Epithelial cell of prostate (primary cell): ENCODE measurements at regions not wholly inside any gene's neighbourhood (a gene's known extent, or its start where the extent isn't known, plus 50 kb on each side); places are given as distances from the start of the nearest gene placed in this dataset.
"Not testable (repeated sequence)": the region's sequence is repeated elsewhere in the genome, so short reads cannot be mapped to it uniquely, and the experiment has no call there.

Source experiments
- DNase-seq: peaks from one replicate; pipeline ENCODE4 v3.0.0-alpha.2; 2011; ENCODE audit warnings: low read depth, low spot score
- H3K27ac ChIP-seq: fragments of 450-650 bp; 2 replicates; pipeline ENCODE4 v1.5.1; 2017; ENCODE audit warnings: mild to moderate bottlenecking

DNA sequence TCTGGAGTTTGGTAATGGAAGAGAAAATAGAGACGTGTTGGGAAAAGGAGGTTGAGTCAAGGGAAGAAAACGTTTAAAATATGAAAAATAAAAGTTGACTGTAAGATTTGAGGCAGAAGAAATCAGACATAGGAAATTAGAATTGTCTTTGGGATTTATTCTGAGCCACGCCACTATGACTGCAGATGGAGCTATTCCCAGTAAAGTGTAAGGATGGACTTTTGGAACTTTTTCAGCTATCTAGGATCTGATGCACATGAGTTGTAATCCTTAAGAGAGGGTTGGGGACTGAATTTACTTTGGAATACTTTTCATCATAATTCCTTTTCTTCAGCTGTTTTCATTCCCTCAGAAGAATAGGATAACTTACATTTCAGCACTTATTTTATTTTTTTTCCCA, 336.7 kb downstream of the FAM170A start:
- H3K27ac ChIP-seq = no peak overlapping the region
- no peak for DNase-seq

DNA sequence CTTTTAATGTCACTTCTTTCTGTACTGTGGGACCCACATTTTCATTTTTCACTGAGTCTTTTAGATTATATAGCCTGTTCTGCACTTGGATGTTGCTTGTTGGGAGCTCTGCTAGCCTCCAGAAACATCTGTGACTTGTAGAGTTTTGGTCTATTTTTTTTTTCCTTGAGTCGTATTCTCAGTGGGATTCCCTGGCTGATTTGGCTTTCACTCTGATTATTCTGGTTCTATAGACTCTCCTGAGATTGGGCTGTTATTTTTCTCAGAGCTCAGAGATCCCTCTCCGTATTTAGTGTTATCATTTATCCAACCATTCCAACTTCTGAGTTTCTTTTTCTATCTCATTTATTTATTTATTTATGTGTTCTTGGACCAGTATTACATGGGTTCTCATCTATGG, 339.3 kb downstream of the FAM170A start:
- no peak overlapping the region for H3K27ac ChIP-seq

DNA sequence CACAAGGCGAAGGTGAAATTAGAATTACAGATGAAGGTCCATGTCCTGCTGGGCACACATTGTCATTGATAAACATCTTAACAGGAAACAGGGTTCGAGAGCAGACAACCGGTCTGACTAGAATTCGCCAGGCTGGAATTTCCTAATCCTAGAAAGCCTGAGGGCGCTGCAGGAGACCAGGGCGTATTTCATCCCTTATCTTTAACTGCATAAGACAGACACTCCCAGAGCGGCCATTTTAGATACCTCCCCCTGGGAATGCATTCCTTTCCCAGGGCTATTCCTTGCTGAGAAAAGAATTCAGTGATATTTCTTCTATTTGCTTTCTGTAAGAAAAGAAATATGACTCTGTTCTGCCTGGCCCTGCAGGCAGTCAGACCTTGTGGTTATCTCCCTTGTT, 357.7 kb downstream of the FAM170A start:
- H3K27ac ChIP-seq = not testable (repeated sequence)

More for the DNA sequence above, 339.3 kb downstream of the FAM170A start:
- DNase-seq = no peak

DNA sequence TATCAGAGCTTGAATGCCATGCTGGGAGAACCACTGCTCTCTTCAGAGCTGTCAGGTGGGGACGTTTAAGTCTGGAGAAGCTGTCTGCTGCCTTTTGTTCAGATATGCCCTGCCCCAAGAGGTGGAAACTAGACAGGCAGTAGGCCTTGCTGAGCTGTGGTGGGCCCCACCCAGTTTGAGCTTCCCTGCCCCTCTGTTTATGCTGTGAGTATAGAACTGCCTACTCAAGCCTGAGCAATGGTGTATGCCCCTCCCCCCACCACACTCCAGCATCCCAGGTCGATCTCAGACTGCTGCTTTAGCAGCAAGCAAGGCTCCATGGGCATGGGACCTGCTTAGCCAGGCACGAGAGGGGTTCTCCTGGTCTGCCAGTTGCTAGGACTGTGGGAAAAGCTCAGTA, 362.3 kb downstream of the FAM170A start:
- no peak overlapping the region for H3K27ac ChIP-seq
- no peak for DNase-seq

More for the DNA sequence above, 357.7 kb downstream of the FAM170A start:
- not testable (repeated sequence) for DNase-seq

DNA sequence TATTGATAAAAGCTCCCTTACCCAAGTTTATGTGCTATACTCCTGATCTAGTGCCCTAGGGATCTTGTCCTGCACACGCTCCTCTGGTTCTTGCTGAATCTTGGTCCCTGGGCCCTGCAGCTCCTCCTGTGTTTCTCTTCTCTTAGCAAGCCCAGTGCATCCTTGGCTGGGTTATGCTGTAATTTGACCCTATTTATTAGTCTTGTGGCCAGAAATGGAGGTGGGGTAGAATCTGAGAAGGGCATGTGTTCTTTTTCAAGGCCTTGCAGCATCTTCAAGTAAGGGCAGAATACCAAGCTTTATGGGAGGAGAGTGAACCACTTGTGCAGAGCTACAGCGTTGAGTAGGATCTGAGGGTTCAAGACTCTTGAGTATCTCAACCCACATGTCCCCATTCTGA, 366.8 kb downstream of the FAM170A start:
- no peak overlapping the region for H3K27ac ChIP-seq
- DNase-seq = no peak

DNA sequence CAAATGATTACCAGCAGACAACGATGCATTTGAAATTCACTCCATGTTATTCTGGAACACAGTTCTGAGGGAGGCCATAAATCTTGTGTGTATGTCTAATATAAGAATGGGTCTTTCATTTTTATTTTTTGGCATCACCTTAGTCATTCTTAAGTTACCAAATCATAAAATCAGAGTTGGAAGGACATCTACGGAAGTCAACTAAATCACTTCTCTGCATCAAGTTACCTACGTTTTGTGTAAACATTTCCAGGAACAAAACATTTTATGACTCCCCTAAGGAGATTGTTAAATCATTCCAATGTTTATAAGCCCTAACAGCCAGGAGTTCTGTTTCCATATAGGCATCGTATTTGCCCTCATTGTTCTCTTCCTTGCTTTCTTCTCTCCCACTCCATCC, 378.2 kb downstream of the FAM170A start:
- peak; percentile 2 for DNase-seq
- no peak overlapping the region for H3K27ac ChIP-seq

DNA sequence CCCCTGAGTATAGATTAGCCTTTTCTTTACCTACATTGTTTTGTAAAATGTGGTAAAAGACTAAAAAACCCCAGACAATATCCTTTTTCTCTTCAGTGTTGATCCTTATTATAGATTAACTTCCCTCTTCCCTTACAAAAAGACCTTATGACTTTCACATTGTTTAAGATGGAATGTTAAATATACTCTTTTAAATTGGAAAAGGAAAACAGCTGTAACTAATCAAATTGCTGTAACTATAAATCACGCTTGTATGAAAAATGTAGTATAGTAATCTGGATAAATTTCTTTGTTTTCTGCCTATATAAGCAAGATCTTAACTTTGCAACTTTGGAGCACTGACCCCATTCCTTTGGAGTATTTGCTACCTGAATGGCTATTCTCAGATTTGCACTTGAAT, 383.1 kb downstream of the FAM170A start:
- no peak overlapping the region for H3K27ac ChIP-seq
- DNase-seq = no peak

DNA sequence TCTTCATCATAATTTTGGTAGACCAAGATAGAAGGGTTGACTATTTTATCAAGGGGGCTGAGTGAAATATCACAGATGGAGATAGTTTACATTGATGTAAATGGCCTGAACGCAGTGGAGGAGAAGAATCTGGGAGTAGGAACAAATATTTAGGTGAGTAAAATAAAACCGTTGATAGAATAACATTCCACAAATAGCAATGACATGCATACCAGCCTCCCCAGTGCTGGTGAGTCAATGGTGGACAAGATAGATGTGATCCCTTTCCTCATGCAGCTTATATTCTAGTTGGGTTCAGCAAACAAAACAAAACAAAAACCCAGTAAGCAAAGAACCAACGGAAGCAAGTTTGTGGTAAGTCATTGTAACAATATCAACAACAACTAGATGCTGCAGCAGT, 385.2 kb downstream of the FAM170A start:
- H3K27ac ChIP-seq = no peak overlapping the region
- no peak for DNase-seq

DNA sequence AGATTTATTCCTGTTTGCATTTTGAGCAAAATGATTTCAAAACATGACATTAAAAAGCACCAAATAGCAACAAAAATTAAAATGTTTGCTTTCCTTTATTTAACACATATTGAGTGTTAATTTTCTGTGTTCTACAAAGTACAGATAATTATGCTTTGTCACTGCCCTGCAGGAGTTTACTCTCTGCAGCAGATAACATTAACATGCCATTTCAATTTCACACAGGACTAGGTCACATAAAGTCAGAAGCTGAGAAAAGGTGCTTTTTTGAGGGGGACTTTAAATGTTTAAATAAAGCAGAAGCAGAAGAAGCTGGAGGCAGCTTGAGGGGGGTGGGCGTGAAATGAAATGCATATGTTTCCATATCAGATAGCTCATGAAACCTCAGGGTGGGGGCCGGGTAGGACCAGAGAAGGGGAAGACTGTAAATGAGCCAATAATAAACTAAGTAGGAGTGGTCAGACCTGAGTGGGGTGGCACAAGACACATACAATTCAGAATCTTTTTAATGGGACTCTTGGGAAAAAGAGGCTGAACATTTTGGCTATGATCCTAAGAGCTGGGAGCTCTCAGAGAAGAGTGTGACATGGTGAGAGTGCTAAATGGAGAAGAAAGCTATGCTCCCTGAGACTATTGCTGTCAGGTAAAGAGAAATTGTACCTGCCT, 387.5 kb downstream of the FAM170A start:
- H3K27ac ChIP-seq = no peak overlapping the region
- DNase-seq = no peak

DNA sequence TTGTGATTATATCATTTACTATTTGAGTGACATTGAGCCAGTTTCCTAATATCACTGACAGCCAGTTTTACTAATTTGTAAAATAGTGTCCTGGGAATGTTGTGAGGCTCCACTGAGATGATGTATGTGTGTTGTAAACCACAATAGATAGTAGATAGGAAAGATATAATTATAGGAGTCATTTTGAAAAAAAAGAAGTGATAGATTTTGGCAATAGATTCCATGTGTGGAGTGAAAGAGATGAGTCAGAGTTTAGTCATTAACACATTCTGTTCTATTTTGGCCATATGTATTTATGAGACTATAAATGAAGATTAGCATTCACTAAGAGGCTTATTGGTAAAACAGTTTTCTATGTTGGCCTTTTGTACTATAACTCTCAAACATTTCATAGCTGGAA, 388.2 kb downstream of the FAM170A start:
- no peak for DNase-seq
- H3K27ac ChIP-seq = no peak overlapping the region

DNA sequence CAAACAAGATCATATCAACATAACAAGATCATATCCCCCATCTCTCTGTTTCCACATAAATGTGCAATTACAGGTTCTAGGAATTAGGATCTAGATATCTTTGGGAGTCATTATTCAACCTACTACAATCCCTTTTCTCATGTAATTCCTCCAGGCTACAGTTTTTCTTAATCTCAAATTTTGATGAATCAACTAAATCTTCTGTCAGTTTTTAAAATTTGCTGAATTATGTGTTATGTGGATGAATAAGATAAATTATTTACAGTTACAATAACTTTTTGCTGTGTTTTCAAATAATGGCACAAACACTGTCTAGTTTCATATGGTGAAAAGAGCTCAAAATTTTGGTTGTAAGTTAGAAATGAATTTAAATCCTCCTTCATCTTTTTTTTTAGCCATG, 405.8 kb downstream of the FAM170A start:
- no peak for DNase-seq

DNA sequence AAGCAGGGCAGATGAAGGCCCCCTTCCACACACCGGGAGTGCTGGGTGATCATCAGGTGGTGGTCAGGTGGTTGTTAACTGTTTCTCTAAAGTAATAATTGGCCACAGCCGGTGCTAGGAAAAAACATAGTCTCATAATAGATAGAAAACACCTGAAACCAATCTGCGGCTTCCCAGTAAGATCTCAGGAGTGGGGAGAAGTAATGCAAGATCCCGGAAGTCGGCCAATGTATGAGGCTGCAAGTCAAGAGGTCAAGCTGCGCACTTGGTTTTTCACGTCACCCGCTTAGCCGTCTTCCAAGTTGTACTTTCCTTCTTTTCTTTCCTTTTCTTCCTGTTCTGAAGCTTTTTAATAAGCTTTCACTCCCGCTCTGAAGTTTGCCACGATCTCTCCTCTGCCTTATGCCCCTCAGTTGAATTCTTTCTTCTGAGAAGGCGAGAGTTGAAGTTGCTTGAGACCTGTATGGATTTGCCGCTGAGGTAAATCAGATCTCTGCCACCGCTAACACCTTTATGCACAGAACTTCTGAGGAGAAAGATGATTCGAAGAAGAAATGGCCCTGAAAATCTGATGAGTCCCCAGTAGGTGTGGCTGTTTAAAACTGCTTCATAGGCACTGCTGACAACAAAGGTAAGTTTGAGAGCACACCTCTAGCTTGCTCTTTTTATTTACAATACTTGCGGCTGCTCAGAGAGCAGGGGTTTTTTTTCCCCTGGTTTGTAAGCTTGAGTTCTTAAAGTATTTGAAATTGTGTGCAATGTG, 406.6 kb downstream of the FAM170A start:
- H3K27ac ChIP-seq = no peak overlapping the region
- DNase-seq = no peak

More for the DNA sequence above, 405.8 kb downstream of the FAM170A start:
- no peak overlapping the region for H3K27ac ChIP-seq

DNA sequence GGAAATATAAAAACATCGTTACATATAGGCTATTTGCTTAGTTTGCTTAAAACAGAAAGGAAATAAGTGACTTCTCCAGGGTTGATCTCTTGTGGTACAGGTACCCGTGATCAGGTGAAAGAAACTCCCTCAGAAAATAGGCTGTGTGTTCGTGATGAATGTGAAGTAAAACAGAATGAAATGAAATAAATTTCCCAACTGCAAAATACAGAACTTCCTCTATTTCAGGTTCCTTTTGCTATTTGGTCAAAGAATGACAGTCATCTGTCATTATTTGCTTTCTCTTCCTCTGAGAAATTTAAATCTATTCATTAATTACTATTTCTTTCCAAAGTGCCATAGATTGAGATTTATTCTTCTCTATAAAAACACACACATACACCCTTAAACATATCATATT, 408.1 kb downstream of the FAM170A start:
- no peak for DNase-seq
- no peak overlapping the region for H3K27ac ChIP-seq

DNA sequence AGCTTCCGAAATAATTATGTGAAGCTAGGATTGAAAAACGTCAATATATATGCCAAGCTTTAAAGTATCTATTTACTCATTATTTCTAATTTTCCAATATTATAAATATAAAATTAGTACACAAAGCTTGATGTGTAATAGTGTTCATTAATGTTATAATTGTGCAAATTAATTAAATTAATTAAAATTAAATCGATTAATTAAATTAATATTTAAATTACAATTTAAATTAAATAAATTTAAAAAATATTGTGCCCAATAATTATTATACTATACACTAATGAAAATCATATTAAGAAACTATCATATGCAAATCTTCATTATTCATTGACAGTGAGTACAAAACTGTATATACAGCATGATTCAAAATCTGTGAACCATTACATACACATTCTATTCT, 409.8 kb downstream of the FAM170A start:
- DNase-seq = no peak
- H3K27ac ChIP-seq = no peak overlapping the region

DNA sequence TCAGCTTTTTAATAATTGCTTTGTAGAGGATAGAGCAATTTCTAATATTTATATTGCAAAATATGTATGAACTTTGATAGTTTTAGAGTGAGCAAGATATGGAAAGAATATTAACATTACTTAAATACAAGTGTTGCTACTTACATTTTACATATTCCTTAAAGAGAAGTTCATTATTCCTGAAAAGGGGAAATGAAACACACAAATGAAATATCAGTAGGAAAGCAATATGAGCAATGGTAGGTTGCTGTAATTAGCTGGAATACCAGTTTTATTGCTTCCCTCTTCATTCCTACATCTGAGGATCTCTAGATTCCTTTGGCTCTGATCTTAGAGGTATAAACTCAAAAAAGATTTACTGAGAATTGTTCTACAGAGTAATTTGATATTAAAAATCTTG, 414.1 kb downstream of the FAM170A start:
- DNase-seq = no peak

DNA sequence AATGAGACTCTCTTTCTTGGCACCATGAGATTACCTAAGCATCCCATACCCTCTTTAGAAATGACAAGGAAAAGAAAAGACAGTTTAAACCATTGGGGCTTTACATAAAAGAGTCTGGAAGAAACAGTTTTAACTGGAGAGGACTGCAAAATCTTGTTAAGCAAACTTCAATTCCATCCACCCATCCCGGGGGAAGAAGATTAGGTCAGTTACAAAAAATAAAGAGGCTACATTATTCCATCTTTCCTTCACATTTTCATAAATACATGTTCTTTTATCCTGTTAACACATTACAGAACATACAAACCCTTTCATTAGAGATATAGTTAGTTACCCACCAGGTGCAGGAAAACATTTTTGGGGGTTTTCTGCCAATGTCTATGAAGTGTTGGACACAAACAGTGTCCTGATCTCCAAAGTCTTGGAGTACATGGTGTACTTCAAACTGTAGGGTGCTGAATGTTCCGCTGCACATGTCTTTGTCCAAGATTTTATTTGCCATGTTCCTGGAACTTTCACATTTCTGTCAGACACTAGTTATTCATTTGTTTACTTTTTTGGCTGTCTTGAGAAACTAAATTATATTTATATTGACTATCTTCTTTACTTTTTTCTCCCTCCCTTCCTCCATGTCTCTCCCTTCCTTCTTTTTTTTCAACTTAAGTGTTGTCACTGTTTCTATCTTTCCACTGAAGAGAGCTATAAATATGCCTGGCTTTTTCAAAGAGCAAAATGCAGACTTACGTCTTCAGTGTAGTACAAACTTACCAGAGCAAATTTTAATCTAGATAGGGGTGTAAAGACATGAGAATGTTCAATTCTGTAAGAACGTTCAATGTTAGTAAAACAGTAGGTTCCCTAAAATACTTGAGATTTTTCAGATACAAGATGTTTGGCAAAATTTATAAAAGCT, 410.9 kb upstream of the PRR16 start:
- no peak for DNase-seq
- H3K27ac ChIP-seq = no peak overlapping the region

More for the DNA sequence above, 414.1 kb downstream of the FAM170A start:
- no peak overlapping the region for H3K27ac ChIP-seq

DNA sequence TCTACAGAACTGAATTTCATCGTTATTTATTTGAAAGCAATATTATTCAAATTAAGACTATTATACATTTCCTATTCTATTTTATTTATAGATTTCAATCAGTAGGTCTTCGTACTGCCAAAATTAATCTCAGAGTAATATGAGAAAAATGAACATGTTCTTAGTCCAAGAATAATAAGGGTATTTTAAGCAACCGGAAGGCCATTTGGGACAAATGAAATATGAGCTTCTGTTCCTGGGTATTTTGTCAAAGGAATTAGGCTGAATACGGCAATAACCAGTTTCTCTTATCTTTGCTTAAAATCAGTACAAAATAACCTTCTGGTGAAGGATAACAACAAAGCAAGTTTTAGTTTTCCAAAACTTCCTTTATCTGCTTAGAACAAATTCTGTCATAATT, 410.3 kb upstream of the PRR16 start:
- no peak for DNase-seq
- no peak overlapping the region for H3K27ac ChIP-seq

DNA sequence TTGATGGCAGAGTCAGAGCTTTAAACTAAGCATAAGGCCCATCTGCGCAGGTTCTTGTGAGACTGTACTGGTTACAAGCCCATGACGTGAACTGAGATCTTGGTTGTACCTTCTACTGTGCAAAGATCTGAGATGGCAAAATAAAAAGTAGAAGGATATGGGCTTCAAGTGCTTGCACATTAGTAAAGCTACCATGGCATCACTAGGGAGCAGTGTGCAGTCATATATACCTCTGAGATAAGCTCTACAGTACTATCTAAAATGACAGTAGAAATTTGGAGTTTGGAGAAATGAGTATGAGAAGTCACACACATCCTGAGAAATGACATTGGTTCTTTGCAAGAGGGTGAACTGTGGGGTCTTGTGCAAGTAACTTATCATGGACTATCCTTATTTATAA, 408.2 kb upstream of the PRR16 start:
- peak; percentile 6 for DNase-seq
- no peak overlapping the region for H3K27ac ChIP-seq

DNA sequence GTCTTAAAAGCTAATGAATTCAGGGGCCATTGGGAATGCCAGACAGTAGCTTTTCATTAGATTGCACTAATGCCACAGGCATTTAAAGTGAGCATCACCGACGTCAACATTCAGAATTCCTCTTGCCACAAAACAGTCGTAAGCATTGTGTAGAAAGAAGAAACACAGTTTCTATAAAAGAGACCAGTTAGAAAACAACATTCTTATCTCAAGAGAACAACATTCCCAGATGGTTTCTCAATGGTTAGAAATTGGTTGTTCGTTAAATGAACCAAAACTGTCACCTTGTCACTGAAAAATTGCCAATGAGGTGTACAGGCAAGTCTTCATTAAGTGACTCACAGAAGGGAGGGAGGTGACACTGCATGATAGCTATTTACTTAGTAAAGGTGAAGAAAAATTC, 401.6 kb upstream of the PRR16 start:
- DNase-seq = peak; percentile 62
- H3K27ac ChIP-seq = peak overlapping the region; percentile 44

DNA sequence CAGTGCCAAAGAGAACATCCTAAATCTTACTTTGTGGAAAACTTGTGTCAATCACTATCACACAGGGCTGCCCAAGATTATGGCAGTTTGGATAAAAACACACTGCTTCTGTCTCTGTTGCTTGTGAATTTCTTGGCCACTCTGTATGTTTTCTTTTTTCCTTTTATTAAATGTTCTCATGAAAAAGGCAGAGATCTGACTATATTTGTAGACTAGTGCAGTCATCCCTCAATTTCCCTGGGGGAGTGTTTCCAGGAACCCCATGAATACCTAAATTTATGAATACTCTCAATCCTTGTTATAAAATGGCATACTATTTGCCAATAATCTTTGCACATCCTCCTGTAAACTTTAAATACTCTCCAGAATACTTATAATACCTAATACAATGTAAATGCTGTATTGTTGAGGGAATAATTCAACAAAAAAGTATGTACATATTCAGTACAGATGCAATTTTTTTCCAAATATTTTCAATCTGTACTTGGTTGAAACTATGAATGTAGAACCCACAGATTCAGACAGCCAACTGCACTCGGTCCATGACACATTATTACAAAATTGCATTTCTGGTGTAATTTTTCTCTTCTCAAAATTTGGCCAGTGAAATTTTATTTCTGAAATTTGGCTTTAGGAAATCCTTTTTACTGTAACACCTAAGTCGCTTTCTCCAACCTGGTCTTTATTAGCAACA, 391.9 kb upstream of the PRR16 start:
- no peak overlapping the region for H3K27ac ChIP-seq
- no peak for DNase-seq
